Renal cortical epithelial cell (primary cell): ENCODE measurements at regions not wholly inside any gene's neighbourhood (a gene's known extent, or its start where the extent isn't known, plus 50 kb on each side); places are given as distances from the start of the nearest gene placed in this dataset.
"Not testable (repeated sequence)": the region's sequence is repeated elsewhere in the genome, so short reads cannot be mapped to it uniquely, and the experiment has no call there.

ENCODE experiments used
- DNase-seq: peaks from one replicate; pipeline ENCODE4 v3.0.0-alpha.2; 2011; ENCODE audit warnings: low read depth

- no peak for DNase-seq
These were observed 97.7 kb downstream of the TMEM130 start for GRCh38 chr7:98771941-98772603.

GRCh38 chr7:98774884-98775283 lies 94.9 kb downstream of the TMEM130 start:
- DNase-seq, result no peak

- no peak for DNase-seq
These were observed 92.8 kb downstream of the TMEM130 start for GRCh38 chr7:98777051-98777450.

GRCh38 chr7:98778421-98778820 lies 91.4 kb downstream of the TMEM130 start:
- DNase-seq, result no peak

GRCh38 chr7:98779800-98780587 lies 89.8 kb downstream of the TMEM130 start:
- DNase-seq, result no peak

- DNase-seq, result no peak
These were observed 85.5 kb downstream of the TMEM130 start for GRCh38 chr7:98784216-98784785.

- no peak for DNase-seq
These were observed 83.8 kb downstream of the TMEM130 start for GRCh38 chr7:98785929-98786571.

GRCh38 chr7:98788966-98789365 lies 80.8 kb downstream of the TMEM130 start:
- DNase-seq, result no peak

- DNase-seq, result not testable (repeated sequence)
These were observed 75.4 kb downstream of the TMEM130 start for GRCh38 chr7:98794453-98794852.

GRCh38 chr7:98795741-98796493 lies 73.9 kb downstream of the TMEM130 start:
- DNase-seq, result no peak
